NCI-H1694 (cell line): ENCODE measurements at regions not wholly inside any gene's neighbourhood (a gene's known extent, or its start where the extent isn't known, plus 50 kb on each side); places are given as distances from the start of the nearest gene placed in this dataset.

ENCODE experiments used
- DNase-seq: peaks from one replicate; lab custom pipeline; 2025; lab: John Stamatoyannopoulos, UW

- no peak for DNase-seq
Measured at GRCh38 chr4:123455360-123455759, 58.8 kb downstream of the SPRY1 start.

DNA sequence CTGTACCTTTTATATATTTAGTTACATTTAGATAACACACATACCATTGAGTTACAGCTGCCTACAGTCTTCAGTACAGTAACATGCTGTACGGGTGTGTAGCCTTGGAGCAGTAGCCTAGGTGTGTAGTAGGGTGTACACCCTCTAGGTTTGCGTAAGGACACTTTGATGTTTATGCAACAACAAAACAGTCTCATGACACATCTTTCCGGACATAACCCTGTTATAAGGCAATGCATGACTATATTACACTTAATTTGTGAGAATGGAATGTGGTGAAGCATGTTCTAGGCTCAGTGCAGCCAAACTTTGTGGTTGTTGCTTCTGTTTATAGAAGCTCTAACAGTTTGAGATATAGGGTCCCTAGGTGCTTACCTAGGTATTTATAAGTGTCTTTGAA is 65.4 kb downstream of the SPRY1 start:
- no peak for DNase-seq

DNA sequence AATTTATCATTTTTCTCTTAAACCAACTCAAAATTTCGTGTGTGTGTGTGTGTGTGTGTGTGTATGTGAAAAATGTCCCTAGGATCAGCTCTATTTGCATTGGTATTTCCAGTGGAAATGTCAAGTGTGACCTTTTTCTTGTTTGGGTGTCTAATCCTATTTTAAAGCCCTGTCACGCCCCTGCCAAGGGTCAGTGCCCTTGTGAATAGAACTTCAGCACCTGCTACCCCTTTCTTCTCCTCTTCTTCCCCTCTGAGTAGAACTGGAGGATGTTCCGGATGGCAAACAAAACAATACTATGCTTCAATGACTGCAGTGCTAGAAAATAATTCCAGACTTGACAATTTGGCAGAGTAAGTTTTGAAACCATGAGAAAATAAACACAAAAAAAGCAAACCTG is 67.3 kb downstream of the SPRY1 start:
- DNase-seq: no peak

GRCh38 chr4:123465416-123465815 is 68.8 kb downstream of the SPRY1 start:
- no peak for DNase-seq

- no peak for DNase-seq
Measured at GRCh38 chr4:123466080-123466785, 69.6 kb downstream of the SPRY1 start.

DNA sequence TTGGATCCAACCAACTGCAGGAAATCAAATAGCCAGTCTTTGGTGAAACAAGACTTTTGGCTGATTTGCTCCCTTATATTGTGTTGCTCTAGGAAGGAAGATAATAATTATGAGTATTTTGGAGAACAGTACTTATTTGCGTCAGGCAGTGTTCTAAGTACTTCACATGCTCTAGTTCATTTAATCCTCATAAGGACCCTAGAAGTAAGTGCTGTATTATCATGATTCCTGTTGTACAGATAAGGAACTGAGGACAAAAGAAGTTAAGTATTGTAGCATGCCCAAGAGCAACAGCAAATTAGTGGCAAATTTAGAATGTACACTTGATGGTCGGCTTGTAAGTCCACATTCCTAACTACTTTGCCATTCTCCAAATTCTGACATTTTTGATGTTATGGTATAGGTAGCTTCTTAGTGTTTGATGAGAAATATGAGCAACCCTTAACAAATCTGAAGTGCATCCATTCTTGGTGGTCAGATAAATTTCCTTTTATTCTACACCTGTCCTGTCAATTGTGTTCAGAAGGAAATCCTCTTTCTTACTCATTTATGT is 72.0 kb downstream of the SPRY1 start:
- no peak for DNase-seq

DNA sequence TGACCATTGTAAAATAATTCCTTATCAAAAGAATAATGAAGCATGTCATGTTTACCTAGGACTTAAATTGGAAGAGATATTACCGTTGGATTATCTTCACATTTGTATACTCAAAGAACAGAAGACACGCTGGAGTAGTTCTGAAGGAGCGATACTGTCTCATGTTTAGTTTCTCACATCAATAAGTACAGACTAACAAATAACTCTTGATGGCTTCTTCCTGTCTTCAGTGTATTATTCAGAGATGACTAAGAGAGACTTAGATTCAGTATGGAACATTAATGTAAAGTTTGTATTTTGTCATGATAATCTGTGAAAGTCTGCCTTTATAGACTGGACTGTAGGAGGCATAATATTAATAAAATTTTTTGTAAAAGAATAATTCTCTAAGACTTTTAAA is 72.7 kb downstream of the SPRY1 start:
- DNase-seq: no peak

DNA sequence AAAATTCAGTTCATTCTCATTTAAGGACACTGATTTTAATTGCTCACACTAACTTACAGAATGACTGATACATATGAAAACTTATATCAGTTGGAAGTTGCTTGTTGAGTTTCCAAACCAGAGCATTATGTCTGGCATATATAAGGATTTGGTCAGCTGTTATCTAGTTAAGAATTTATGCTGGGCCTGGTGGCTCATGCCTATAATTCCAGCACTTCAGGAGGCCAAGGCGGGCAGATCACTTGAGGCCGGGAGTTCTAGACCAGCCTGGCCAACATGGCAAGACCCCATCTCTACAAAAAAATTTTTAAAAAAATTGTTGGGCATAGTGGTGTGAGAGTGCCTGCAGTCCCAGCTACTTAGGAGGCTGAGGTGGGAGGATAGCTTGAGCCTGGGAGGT is 73.1 kb downstream of the SPRY1 start:
- no peak for DNase-seq

- no peak for DNase-seq
Measured at GRCh38 chr4:123470640-123471039, 74.0 kb downstream of the SPRY1 start.

DNA sequence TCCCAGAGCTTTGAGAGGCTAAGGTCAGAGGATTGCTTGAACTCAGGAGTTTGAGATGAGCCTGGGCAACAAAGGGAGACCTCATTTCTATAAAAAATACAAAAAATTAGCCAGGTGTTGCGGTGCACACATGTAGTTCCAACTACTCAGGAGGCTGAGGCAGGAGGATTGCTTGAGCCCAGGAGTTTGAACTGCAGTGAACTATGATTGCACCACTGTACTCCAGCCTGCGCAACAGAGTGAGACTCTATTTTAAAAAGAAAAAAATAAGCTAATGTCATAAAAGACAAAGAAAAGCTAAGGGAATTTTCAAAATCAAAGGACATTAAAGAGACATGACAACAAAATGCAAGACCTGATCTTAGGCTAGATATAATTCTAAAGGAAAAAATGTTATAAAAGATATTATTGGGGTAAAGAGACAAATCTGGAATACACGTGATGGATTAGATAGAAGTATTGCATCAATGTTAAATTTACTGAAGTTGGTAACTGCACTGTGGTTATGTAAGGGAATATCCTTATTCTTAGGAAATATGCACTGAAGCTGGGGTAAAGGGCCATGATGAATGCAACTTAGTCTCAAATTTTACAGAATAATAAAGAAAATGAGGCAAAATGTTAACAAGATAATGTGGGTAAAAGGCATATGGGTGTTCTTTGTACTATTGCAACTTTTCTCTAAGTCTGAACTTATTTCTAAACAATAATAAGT is 75.2 kb downstream of the SPRY1 start:
- no peak for DNase-seq

- DNase-seq: no peak
Measured at GRCh38 chr4:123474817-123475216, 78.2 kb downstream of the SPRY1 start.

DNA sequence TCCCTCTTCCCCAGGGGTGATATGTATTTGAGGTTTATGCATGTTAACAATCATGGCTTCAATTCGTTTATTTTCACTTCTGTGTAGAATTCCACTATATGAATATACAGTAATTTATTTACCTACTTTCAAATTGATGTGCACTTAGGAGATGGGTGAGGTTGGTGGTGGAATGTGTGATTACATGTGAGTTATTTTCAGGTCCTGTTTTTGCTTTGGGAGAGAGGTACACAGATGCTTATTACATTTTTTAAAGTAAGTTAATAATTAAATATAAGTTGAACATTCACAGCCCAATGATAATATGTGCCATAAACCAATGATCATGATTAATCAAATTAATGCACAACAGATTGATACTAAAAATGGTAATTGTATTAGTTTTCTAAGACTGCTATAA is 79.5 kb downstream of the SPRY1 start:
- DNase-seq: no peak

GRCh38 chr4:123477711-123478209 is 81.2 kb downstream of the SPRY1 start:
- no peak for DNase-seq

DNA sequence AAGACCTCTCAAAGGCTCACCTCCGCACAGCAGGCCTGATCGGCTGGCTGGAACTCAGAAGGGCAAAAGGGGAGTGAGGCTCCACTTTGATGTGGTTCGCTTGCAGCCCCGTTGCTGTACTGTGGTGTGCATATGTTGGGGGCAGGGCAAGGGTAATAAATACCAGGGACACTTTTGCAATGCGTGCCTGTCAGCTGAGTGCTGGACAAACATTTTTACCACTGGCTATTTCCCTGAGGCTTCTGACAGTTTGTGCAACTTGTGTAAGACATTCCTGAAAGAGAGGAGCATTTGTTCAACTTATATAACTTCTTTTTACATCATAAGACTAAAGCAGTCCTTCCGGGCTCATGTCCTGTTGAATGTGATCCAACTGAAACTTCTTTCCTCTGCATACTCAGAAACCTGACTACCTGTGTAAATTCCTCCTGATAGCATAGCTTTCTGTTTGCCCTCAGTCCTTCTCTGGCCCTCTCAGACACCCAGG is 82.3 kb downstream of the SPRY1 start:
- DNase-seq: no peak

- DNase-seq: no peak
Measured at GRCh38 chr4:123479944-123480343, 83.3 kb downstream of the SPRY1 start.

- no peak for DNase-seq
Measured at GRCh38 chr4:123480706-123481418, 84.3 kb downstream of the SPRY1 start.

DNA sequence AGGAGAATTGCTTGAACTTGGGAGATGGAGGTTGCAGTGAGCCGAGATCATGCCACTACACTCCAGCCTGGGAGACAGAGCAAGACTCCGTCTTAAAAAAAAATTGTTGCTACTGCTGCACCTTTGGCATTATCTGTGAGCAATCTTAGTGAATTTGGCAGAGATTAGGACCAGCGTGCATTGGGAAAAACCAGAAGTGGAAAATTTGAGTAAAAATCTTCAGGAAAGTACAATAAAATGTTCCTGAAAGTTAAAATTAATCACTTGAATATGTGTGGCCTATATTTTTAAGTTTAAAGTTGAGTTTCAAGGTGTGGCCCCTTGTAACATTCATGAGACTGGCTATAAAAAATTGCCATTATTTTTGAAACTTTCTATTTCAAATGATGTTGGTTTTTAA is 85.1 kb downstream of the SPRY1 start:
- DNase-seq: no peak

- no peak for DNase-seq
Measured at GRCh38 chr4:123484291-123484926, 87.8 kb downstream of the SPRY1 start.

- no peak for DNase-seq
Measured at GRCh38 chr4:123485601-123486000, 89.0 kb downstream of the SPRY1 start.

- DNase-seq: no peak
Measured at GRCh38 chr4:123488916-123489315, 92.3 kb downstream of the SPRY1 start.

DNA sequence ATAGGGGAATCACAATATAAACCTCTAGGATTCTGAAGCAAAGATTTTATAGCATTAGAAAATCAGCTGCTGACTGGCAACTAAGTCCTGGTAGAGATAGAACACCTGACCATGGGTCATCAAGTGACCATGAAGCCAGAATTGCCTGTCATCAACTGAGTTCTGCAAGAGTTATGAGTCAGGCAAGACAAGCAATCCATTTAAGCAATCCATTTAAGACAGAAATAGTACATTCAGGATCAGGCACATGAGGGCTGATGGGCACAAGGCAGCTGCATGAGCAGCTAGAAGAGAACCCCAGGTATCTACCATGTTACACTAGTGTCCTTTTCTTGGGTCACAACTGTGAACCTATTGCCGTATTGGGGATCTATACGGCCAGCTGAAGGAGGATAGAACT is 98.9 kb downstream of the SPRY1 start:
- no peak for DNase-seq

- no peak for DNase-seq
Measured at GRCh38 chr4:123496421-123496820, 99.8 kb downstream of the SPRY1 start.
